K562 (cell line): ENCODE measurements at regions not wholly inside any gene's neighbourhood (a gene's known extent, or its start where the extent isn't known, plus 50 kb on each side); places are given as distances from the start of the nearest gene placed in this dataset.

Experiments
- BHLHE40 ChIP-seq: IDR thresholded peaks from 2 replicates; pipeline ENCODE4 v1.6.1; 2011; ENCODE audit warnings: low read length, improper control_type of control experiment
- EZH2 ChIP-seq: IDR thresholded peaks from 2 replicates; pipeline ENCODE4 v1.6.1; 2012; ENCODE audit warnings: low read depth, mild to moderate bottlenecking, inconsistent platforms, low read length, borderline replicate concordance
- FOXK2 ChIP-seq, 2 experiments: fragments of 450-650 bp; IDR thresholded peaks in 1 of 2; conservative IDR thresholded peaks in 1 of 2; 2 replicates each; pipeline ENCODE4 v1.6.1; 2016; ENCODE audit warnings: low read depth in 2 of 2, mild to moderate bottlenecking in 1 of 2
- KDM1A ChIP-seq, 2 experiments: fragments of 450-650 bp; IDR thresholded peaks; 2 replicates each; pipeline ENCODE4 v1.6.1; 2016; ENCODE audit warnings: mild to moderate bottlenecking in 2 of 2
- MAFK ChIP-seq: IDR thresholded peaks from 2 replicates; pipeline ENCODE4 v1.6.1; 2011; ENCODE audit warnings: low read length, improper control_type of control experiment
- NFYB ChIP-seq: IDR thresholded peaks from 2 replicates; pipeline ENCODE4 v1.6.1; 2011; ENCODE audit warnings: mild to moderate bottlenecking, moderate library complexity; ENCODE audit not compliant: insufficient read length; ENCODE audit errors: extremely low read depth
- ZNF644 ChIP-seq: fragments of 200-800 bp; sonication (Bioruptor generic); IDR thresholded peaks from 2 replicates; pipeline ENCODE4 v1.6.1; 2016; ENCODE audit warnings: low read depth, missing genetic modification characterization, missing compliant biosample characterization
- ZNF707 ChIP-seq: fragments of 250-450 bp; sonication (Bioruptor Pico); conservative IDR thresholded peaks from 2 replicates; pipeline ENCODE4 v1.8.0; 2022; ENCODE audit warnings: inconsistent platforms, mild to moderate bottlenecking, moderate library complexity
- TF ChIP-seq, protein P1 (sequence below): sonication (generic); formaldehyde crosslinking; IDR thresholded peaks from 2 replicates; pipeline ENCODE4 v1.8.0; 2023; ENCODE audit warnings: mild to moderate bottlenecking, missing genetic modification reagents
- TF ChIP-seq, protein P2 (sequence below), 3 experiments: IDR thresholded peaks in 2 of 3; conservative IDR thresholded peaks in 1 of 3; 2 replicates each; pipeline ENCODE4 v1.5.1; 2011 to 2012; ENCODE audit warnings: low read length in 3 of 3, mild to moderate bottlenecking in 3 of 3, control low read depth in 2 of 3, improper control_type of control experiment in 1 of 3, inconsistent platforms in 1 of 3, low read depth in 1 of 3, mixed read lengths in 1 of 3, moderate library complexity in 1 of 3; ENCODE audit not compliant: insufficient read depth in 2 of 3

DNA sequence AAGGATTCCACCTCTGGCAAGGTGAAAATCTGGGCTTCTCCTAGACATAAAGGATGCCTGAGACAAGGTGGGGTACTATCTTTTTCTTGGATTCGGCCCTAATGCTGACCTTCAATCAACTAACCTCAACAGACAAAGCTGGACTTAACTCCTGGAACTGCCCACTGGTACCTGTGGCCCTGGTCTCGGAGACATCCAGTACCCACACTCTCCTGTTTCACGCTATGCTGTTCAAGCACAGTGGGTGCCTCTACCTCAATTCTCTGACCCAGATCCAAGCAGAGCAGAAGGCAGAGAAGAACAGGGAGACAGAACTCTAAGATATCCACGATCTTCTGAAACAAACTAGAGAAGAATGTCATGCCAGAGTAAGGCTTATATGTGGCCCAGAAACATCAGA is 189.8 kb upstream of the FOXQ1 start:
- no peak for TF ChIP-seq FOXK2 (conservative IDR thresholded peaks at IDR 0.05 in 1 of 2, IDR thresholded peaks at IDR 0.05 in 1 of 2; ENCODE audit: low read depth in 2 of 2)
- TF ChIP-seq ZNF707 (CRISPR knock-in tag): no peak
- TF ChIP-seq BHLHE40: no peak
- TF ChIP-seq, protein P1, sequence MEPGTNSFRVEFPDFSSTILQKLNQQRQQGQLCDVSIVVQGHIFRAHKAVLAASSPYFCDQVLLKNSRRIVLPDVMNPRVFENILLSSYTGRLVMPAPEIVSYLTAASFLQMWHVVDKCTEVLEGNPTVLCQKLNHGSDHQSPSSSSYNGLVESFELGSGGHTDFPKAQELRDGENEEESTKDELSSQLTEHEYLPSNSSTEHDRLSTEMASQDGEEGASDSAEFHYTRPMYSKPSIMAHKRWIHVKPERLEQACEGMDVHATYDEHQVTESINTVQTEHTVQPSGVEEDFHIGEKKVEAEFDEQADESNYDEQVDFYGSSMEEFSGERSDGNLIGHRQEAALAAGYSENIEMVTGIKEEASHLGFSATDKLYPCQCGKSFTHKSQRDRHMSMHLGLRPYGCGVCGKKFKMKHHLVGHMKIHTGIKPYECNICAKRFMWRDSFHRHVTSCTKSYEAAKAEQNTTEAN (CRISPR knock-in tag): no peak
- no peak for TF ChIP-seq EZH2
- TF ChIP-seq KDM1A (IDR thresholded peaks at IDR 0.05): no peak
- TF ChIP-seq MAFK: no peak
- no peak for TF ChIP-seq ZNF644 (tag)
- no peak for TF ChIP-seq NFYB
- TF ChIP-seq, protein P2, sequence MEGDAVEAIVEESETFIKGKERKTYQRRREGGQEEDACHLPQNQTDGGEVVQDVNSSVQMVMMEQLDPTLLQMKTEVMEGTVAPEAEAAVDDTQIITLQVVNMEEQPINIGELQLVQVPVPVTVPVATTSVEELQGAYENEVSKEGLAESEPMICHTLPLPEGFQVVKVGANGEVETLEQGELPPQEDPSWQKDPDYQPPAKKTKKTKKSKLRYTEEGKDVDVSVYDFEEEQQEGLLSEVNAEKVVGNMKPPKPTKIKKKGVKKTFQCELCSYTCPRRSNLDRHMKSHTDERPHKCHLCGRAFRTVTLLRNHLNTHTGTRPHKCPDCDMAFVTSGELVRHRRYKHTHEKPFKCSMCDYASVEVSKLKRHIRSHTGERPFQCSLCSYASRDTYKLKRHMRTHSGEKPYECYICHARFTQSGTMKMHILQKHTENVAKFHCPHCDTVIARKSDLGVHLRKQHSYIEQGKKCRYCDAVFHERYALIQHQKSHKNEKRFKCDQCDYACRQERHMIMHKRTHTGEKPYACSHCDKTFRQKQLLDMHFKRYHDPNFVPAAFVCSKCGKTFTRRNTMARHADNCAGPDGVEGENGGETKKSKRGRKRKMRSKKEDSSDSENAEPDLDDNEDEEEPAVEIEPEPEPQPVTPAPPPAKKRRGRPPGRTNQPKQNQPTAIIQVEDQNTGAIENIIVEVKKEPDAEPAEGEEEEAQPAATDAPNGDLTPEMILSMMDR (IDR thresholded peaks at IDR 0.05 in 2 of 3, conservative IDR thresholded peaks at IDR 0.05 in 1 of 3; ENCODE audit: insufficient read depth in 2 of 3, low read depth in 1 of 3, low read length in 3 of 3): no peak
